HL-60 (cell line): ENCODE measurements at regions not wholly inside any gene's neighbourhood (a gene's known extent, or its start where the extent isn't known, plus 50 kb on each side); places are given as distances from the start of the nearest gene placed in this dataset.
"Not testable (repeated sequence)": the region's sequence is repeated elsewhere in the genome, so short reads cannot be mapped to it uniquely, and the experiment has no call there.

Experiments used
- DNase-seq, 2 experiments: peaks; one replicate each; pipeline ENCODE4 v3.0.0-alpha.2; 2010 to 2020; ENCODE audit warnings: low read depth in 1 of 2, low spot score in 1 of 2
- H3K27ac ChIP-seq: fragments of 250-450 bp; sonication (Bioruptor Pico); replicated peaks from 2 replicates; pipeline ENCODE4 v1.5.1; 2020; ENCODE audit warnings: mild to moderate bottlenecking, moderate library complexity
- H3K27me3 ChIP-seq: fragments of 250-450 bp; sonication (Bioruptor Pico); 2 replicates; pipeline ENCODE4 v1.5.1; 2021; ENCODE audit warnings: mild to moderate bottlenecking, moderate library complexity; ENCODE audit not compliant: insufficient read depth, poor library complexity, severe bottlenecking
- H3K4me3 ChIP-seq: replicated peaks from 2 replicates; pipeline ENCODE4 v1.5.1; 2011; ENCODE audit warnings: mild to moderate bottlenecking, control low read depth, low read length; ENCODE audit not compliant: insufficient read depth
- CTCF ChIP-seq: IDR thresholded peaks from one replicate; pipeline ENCODE4 v1.5.1; 2011; ENCODE audit warnings: low read length, control low read depth, inconsistent platforms; ENCODE audit not compliant: insufficient read depth
- GABPA ChIP-seq: IDR thresholded peaks from 2 replicates; pipeline ENCODE4 v1.6.1; 2012; ENCODE audit warnings: low read depth
- POLR2AphosphoS5 ChIP-seq: IDR thresholded peaks from 2 replicates; pipeline ENCODE4 v1.6.1; 2012; ENCODE audit warnings: low read depth
- SPI1 ChIP-seq: IDR thresholded peaks from 2 replicates; pipeline ENCODE4 v1.6.1; 2012; ENCODE audit warnings: low read depth, mild to moderate bottlenecking, borderline replicate concordance
- TF ChIP-seq, protein P1 (sequence below): IDR thresholded peaks from 2 replicates; pipeline ENCODE4 v1.6.1; 2012; ENCODE audit warnings: low read depth; ENCODE audit not compliant: insufficient replicate concordance

DNA sequence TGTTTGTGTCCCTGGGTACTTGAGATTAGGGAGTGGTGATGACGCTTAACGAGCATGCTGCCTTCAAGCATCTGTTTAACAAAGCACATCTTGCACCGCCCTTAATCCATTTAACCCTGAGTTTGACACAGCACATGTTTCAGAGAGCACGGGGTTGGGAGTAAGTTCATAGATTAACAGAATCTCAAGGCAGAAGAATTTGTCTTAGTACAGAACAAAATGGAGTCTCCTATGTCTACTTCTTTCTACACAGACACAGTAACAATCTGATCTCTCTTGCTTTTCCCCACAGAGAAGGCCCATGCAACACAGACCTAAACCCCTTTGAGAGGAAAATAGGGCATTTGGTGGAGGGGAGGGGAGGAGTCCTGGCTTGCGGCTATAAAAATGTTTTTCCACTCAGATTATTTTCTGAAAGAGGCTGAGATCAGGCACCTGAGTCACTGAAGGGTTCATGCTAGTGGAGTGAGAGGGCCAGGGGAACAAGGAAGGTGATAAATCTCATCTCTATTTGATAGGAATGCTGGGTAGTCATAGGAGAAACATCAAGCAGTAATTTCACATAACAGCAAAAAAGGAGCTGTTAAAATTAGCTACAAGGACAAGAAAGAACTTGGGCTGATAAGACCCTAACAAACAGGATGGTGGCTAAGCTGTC is 136.9 kb downstream of the OR2B2 start:
- H3K27ac ChIP-seq, DNase-seq, H3K4me3 ChIP-seq, H3K27me3 ChIP-seq: not testable (repeated sequence)

DNA sequence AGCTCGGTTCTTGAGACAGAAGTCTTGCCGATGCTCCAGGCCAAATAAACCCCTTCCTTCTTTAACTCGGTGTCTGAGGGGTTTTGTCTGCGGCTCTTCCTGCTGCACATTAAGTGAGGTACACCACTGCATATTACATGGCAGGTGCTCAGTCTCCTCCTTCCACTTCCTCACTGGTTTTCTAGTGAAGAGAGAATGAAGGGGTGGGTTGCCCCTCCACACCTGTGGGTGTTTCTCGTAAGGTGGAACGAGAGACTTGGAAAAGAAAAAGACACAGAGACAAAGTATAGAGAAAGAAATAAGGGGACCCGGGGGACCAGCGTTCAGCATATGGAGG is 138.0 kb downstream of the OR2B2 start:
- not testable (repeated sequence) for H3K27me3 ChIP-seq, H3K4me3 ChIP-seq, H3K27ac ChIP-seq, DNase-seq

DNA sequence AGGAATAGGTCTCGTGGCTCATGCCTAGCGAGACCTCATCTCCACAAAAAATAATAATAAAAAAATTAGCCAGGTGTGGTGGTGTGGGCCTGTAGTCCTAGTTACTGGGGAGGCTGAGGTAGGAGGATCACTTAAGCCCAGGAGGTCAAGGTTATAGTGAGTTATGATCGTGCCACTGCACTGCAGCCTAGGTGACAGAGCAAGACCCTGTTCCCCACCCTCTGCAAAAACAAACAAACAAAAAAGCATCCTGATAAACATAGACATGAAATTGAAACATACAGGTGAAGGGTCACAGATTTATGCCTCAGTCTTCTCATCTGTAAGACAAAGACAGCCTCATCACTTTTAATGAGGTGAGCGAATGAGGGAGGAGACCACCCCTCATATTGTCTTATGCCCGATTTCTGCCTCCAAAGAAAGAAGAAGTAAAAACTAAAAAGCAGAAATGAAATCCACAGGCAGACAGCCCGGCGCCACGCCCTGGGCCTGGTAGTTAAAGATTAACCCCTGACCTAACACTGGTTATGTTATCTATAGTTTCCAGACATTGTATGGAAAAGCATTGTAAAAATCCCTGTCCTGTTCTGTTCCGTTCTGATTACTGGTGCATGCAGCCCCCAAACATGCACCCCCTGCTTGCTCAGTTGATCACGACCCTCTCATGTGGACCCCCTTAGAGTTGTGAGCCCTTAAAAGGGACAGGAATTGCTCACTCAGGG is 138.5 kb downstream of the OR2B2 start:
- H3K4me3 ChIP-seq, result not testable (repeated sequence)
- TF ChIP-seq SPI1, result peak; percentile 69; the same call in 1 of the 2 replicates
- DNase-seq, result peak in 1 of 2 experiments; percentile 57

GRCh38 chr6:27772261-27773001 is 139.8 kb downstream of the OR2B2 start:
- Histone ChIP-seq H3K4me3 (no peak overlapping the region), H3K27me3 (no peaks in the 10 kb centered on the region), H3K27ac (no peak overlapping the region)
- TF ChIP-seq, protein P1, sequence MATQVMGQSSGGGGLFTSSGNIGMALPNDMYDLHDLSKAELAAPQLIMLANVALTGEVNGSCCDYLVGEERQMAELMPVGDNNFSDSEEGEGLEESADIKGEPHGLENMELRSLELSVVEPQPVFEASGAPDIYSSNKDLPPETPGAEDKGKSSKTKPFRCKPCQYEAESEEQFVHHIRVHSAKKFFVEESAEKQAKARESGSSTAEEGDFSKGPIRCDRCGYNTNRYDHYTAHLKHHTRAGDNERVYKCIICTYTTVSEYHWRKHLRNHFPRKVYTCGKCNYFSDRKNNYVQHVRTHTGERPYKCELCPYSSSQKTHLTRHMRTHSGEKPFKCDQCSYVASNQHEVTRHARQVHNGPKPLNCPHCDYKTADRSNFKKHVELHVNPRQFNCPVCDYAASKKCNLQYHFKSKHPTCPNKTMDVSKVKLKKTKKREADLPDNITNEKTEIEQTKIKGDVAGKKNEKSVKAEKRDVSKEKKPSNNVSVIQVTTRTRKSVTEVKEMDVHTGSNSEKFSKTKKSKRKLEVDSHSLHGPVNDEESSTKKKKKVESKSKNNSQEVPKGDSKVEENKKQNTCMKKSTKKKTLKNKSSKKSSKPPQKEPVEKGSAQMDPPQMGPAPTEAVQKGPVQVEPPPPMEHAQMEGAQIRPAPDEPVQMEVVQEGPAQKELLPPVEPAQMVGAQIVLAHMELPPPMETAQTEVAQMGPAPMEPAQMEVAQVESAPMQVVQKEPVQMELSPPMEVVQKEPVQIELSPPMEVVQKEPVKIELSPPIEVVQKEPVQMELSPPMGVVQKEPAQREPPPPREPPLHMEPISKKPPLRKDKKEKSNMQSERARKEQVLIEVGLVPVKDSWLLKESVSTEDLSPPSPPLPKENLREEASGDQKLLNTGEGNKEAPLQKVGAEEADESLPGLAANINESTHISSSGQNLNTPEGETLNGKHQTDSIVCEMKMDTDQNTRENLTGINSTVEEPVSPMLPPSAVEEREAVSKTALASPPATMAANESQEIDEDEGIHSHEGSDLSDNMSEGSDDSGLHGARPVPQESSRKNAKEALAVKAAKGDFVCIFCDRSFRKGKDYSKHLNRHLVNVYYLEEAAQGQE, result no peak
- TF ChIP-seq CTCF (peak; percentile 92), POLR2AphosphoS5 (no peak), SPI1 (no peak)
- peak; percentile 72 to 92 for DNase-seq

More for the DNA sequence above, 138.5 kb downstream of the OR2B2 start:
- not testable (repeated sequence) for H3K27ac ChIP-seq, H3K27me3 ChIP-seq

GRCh38 chr6:27771235-27771634 is 141.0 kb downstream of the OR2B2 start:
- peak; percentile 63 for TF ChIP-seq SPI1
- TF ChIP-seq GABPA, result no peak
- TF ChIP-seq, protein P1, result no peak
- H3K27ac ChIP-seq, result no peak overlapping the region
- no peaks in the 10 kb centered on the region for H3K27me3 ChIP-seq
- peak in 1 of 2 experiments; percentile 66 for DNase-seq
- no peak overlapping the region for H3K4me3 ChIP-seq
